Adrenal gland (tissue), 5 donors: ENCODE measurements at regions not wholly inside any gene's neighbourhood (a gene's known extent, or its start where the extent isn't known, plus 50 kb on each side); places are given as distances from the start of the nearest gene placed in this dataset.

Source experiments
- CTCF ChIP-seq, 6 experiments: fragments of 450-650 bp in 4 of 6; fragments of 200-600 bp in 2 of 6; sonication (generic) in 1 of 6; IDR thresholded peaks; 1 replicate in 5 of 6; 2 replicates in 1 of 6; pipeline versions ENCODE4 v1.5.1 to v1.8.0; 2016 to 2021; ENCODE audit warnings: antibody characterized with exemption in 6 of 6, mild to moderate bottlenecking in 2 of 6, moderate library complexity in 1 of 6
- POLR2A ChIP-seq, 2 donors: fragments of 450-650 bp; IDR thresholded peaks; one replicate each; pipeline ENCODE4 v1.6.1; 2017; ENCODE audit warnings: antibody characterized with exemption in 2 of 2, mild to moderate bottlenecking in 2 of 2, moderate library complexity in 1 of 2
- donor health status: DM: no; HTN: no; CAD: no.

GRCh38 chr6:51013376-51013775 is 194.7 kb downstream of the TFAP2B start:
- no peak for TF ChIP-seq POLR2A (IDR thresholded peaks at IDR 0.05)
- TF ChIP-seq CTCF (IDR thresholded peaks at IDR 0.05) = no peak
